ENCODE measurements at regions not wholly inside any gene's neighbourhood (a gene's known extent, or its start where the extent isn't known, plus 50 kb on each side); places are given as distances from the start of the nearest gene placed in this dataset.

DNA sequence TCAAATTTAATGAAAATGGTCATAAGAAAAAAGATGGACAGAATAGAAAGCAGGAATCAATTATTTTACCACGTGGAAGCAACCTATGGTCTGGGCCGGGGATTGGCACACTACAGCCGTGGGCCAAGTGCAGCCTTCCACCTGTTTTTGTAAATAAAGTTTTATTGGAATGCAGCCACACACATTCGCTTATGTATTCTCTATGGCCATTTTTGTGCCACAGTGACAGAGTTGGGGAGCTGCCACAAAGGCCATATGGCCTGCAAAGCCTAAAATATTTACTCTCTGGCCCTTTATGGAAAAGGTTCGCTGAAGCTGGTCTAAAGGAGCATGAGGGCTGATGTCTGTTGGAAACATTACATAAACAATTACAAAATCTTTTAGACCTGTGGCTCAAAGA, 144.8 kb downstream of the TMCO5A start:
- TF ChIP-seq GATA2 (IDR thresholded peaks at IDR 0.05; ENCODE audit: low read depth, low read length) (no peak), GATA3 (IDR thresholded peaks at IDR 0.05; ENCODE audit: low read depth, low read length) (no peak)
